Stimulated activated naive CD4-positive, alpha-beta T cell (primary cell): ENCODE measurements at regions not wholly inside any gene's neighbourhood (a gene's known extent, or its start where the extent isn't known, plus 50 kb on each side); places are given as distances from the start of the nearest gene placed in this dataset.
"Not testable (repeated sequence)": the region's sequence is repeated elsewhere in the genome, so short reads cannot be mapped to it uniquely, and the experiment has no call there.

ENCODE experiments used
- DNase-seq, 6 experiments: peaks; one replicate each; lab custom pipeline; 2025; lab: John Stamatoyannopoulos, UW

DNA sequence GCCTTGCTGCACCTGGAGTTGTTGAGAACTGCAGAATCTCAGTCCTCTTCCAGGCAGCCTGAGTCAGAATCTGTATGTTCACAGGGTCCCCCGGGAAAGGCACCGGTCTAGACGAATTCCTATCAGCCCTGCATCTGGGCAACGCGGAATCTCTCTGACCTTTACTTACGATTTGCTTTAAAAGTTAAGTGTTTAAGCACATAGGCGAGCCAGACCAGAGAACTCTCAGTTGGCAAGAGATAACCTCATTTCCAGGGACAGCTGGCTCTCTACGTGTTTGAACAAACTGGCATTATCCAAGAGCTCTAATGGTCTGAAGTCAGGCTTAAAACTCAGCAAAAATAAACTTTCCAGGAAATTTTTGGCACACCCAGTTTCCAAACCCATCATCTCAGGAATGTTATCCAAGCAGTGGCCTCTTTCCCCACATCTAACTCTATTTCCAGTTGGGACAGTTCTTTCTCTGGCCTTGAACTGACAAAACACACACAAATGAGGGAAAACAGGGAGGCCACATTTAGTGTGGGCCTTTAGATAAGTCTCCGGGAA lies 53.4 kb downstream of the HES1 start:
- no peak for DNase-seq

DNA sequence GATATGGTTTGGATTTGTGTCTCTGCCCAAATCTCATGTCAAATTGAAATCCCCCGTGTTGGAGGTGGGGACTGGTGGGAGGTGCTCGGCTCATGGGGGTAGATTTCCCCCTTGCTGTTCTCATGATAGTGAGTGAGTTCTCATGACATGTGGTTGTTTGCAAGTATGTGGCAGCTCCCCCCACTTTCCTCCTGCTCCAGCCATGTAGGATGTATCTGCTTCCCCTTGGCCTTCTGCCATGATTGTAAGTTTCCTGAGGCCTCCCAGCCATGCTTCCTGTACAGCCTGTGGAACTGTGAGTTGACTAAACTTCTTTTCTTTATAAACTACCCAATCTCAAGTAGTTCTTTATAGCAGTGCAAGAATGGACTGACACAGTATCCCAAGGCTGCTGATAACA lies 55.9 kb downstream of the HES1 start:
- DNase-seq: not testable (repeated sequence)

DNA sequence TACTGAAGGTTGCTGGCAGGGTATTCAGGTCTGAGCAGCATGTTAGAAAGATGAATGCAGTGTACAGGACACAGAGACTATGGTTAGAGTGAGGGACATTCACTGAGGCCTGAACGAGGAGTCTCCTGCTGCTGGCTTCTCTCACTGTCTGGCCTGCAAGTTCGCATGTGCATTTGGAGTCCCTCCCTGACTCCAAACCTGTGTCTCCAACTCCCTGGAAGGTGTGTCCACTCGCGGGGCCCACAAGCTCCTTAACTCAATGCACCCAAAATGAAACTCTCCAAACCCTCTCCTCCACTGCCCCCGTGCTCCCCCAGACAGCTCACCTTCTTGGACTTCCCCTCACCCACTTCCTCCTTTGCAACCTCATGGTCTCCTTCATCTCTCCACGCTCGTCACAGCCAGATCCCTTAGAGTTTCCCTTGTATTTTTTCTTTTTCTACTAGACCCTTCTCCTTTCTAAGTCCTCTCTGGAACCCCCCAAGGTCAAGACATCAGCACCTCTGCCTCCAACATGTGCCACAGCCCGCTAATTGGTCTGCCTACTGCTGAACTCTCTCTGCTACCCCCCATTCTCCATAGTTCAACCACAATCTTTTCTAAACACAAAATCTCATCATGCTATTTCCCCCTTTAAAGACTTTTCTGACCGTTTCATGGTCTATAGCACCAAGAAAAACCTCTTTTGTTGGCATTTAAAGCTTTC lies 58.3 kb downstream of the HES1 start:
- DNase-seq: no peak

DNA sequence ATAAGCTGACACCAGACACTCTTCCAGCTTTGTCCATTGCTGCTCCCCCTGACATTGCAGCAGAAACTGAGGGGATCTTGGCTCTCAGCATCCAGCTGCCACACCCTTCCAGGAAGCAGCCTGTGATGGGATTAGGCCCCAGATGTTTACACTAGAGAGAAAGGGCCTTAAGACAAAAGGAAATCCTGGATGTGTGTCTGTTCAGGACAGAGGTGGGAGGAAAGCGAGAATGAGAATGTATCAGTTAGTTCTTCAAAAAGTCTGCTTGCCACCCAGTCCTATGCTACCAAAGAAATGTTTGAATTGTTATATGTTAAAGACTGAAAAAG lies 58.8 kb downstream of the HES1 start:
- DNase-seq: no peak

DNA sequence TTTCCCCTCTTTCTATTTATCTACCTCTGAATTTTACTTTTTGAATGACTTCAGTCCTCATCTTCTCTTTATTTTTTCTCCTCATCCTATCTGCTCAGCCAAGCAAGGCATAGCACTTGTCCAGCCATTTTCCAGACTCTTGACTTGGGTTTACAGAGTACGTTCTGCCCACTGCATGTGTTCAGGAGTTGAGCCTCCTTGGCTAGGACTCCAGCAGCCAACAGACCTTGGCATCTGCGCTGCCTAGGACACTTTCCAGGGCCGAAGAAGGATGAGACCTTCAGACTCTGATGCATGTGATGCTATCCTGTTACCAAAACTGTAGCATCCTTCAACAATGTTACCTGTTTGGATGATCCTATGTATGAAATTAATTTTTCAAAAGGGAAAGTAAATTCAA lies 59.7 kb downstream of the HES1 start:
- DNase-seq: no peak

DNA sequence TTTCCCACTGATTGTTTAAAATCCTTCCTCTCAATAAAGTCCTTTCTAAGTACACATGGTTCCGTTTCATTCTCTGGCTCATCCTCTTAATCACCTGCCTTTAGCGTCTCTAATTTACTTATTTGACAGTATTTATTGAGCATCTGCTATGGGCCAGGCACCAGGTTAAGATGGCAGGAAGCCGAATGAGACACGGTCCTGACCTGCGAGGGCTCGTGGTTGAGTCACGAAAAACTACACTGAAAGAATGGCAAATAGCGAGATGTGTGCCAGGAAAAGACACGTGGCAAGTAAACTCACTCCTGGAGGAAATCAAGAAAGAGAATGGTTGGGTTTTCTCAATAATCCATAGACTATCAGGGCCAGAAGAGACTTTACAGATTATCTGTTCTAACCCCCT lies 60.9 kb downstream of the HES1 start:
- no peak for DNase-seq

DNA sequence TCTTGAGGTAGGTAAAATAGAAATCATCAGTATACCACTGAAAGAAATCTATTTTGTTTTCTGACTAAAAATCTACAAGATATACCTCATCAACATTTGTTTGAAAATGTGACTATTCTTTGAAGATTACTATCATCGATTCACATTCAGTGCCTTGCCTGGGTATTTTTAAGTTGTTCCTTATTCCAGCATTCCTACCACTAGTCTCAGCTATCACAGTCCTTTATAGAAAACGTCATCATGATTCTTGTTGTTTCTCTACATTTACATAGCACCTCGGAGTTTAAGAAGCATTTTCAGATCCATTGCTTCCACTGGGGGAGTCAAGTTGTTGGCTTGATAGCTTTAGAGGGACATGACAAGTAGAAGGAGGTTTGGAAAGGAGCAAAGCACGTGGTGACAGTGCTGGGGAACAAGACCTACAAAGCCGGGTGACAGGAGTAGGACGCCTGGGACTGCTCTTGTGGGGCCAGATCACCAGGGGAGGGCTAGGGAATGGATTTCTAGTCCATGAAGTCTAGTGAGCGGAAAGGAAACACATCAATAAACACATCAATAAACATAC lies 61.5 kb downstream of the HES1 start:
- no peak for DNase-seq

GRCh38 chr3:194197981-194198695 lies 62.2 kb downstream of the HES1 start:
- DNase-seq: no peak

DNA sequence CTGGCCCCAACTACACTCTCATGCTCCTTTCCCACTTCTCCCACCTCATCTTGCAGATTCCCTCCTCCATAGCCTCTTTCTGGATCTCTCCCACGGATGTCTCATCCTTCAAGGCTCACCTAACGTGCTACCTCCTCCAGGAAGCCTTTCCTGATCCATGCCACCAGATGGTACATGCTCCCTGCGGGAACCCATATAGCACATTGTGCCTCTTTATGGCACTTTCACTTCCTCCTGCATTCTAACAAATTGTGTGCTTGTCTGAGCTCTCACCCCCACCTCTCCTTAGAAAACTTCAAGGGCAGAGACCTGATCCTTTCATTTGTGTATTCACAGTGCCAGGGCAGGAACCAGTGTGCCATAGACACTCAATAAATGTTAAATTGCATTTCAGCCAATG lies 63.0 kb downstream of the HES1 start:
- no peak for DNase-seq

GRCh38 chr3:194200422-194201081 lies 64.6 kb downstream of the HES1 start:
- DNase-seq: no peak

GRCh38 chr3:194201953-194202666 lies 66.2 kb downstream of the HES1 start:
- no peak for DNase-seq

DNA sequence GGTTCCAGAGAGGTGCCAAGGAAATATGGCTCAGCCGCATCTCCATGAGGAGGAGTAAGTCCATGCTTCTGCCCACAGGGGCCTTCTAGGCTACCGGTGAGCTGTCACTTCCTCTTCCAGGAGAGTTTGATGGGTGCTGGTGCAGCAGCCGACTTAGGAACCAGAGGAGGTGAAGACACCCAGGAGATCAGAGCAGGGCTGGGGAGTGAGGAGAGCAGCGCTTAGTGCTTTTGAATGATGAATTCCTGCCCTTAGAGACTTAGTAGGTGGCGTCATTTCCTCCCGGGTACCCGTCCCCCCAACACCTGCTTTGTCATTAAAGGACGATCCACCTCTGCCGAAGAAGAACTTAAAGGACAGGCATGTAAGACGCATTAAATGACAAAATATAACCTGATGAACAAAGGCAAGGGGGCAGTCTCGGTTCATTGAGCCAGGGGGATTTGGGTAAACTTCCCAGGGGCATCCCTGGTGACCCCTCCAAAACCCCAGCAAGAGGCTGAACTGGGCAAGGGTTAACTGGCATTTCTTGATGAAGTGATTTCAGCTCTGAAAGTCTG lies 67.6 kb downstream of the HES1 start:
- peak in 4 of 6 experiments; percentile 13 to 50 (median 27) for DNase-seq

DNA sequence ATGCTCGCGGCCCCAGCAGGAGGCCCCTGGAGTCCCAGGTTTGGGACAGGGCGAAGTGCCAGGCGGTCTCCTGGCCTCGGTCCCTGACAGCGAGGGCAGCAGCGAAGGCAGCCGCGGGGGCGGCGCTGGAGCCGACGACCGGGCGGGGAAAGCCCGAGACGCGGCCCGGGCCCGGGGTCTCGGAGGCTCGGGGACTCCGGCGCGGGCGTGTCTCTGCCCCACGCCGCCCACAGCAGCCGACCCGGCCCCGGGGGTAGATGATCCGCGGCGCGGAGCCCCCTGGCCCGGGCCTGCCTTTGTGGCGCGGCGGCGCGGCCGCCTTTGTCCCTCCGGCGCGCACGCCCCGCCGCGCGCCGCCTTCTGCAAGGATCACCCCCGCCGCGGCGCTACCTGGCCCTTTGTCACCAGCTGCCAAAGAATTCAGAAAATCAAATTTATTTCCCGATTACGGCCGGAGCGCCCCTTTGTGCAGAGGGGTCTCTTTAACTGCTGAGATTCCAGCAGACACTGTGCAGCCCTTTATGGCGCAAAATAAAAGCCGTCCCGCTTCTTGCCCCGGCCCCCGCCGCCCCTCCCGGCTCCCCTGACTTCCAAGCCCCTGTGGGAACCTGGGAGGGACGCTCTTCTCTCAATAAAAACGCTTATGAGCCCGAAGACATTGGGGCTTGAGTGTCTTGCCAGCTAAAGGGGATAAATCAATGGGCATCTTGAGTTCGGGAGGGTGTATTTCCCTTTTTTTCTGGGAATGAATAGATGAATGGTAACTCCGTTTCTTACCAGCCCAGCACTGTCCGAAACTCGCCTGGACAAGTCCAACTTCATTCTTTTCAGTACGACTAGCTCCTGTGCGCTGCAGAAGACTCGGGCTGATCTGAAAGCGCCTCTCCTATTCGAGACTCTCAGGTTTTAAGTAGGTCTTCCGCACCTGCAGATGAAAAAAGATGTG lies 68.4 kb downstream of the HES1 start:
- DNase-seq: peak in 2 of 6 experiments; percentile 8 to 13

GRCh38 chr3:194205675-194206133 lies 69.8 kb downstream of the HES1 start:
- DNase-seq: peak in 3 of 6 experiments; percentile 10 to 38 (median 38)

- no peak for DNase-seq
Measured at GRCh38 chr3:194206320-194206719, 70.4 kb downstream of the HES1 start.

DNA sequence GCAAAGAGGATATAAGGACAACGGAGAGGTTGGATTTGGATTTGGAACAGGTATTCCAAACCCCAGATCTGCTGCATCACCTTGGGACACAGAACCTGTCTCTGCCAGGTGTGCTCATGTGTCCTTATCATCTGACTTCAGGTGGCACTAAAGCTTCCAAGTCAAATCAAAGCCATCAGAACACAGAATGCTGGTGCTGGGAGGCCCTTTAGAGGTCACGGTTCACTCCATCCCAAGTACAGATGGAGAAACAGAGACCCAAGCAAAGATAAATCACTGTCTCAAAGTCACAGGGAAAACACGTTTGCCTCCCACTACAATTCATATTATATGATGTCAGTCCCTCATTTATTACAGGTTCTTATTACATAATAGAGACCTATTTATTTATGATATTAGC lies 72.8 kb downstream of the HES1 start:
- DNase-seq: no peak

DNA sequence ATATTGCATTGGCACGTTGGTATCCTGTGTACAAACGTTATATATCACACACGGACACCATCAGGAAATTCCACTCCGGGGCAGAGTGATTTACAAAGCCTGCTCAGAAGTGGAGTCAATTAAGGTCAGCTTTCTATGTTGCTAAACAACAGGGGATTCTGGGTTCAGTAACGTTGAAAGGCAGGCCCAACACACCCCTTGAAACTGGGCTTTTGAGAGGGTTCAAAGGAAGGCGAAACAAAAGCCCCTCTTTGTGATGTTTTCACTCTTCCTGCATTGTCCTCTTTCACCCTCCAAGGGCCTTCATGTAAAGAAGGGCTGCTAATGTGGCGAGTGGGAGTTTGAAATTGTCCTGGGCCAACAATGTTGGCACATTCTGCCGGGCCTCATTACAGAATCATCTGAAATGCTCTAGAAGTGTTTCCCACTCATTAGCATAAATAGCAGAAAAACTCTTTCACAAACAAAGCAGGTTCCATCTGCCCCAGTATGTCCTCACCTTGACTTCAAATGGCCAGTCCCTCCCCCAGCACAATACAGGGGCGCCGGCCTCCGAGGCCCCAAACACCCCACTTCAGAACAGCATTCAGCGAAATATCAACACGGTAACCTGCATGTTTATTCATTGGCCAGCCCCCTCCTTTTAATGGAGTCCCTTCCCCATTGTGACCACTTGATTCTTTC lies 76.4 kb downstream of the HES1 start:
- no peak for DNase-seq

GRCh38 chr3:194212845-194213331 lies 76.9 kb downstream of the HES1 start:
- DNase-seq: no peak

GRCh38 chr3:194215392-194215791 lies 79.4 kb downstream of the HES1 start:
- no peak for DNase-seq
